ENCODE measurements at regions not wholly inside any gene's neighbourhood (a gene's known extent, or its start where the extent isn't known, plus 50 kb on each side); places are given as distances from the start of the nearest gene placed in this dataset.

GRCh38 chr5:172573986-172574870, 66.8 kb upstream of the NEURL1B start:
- H3K27ac Mint-ChIP-seq = no peak overlapping the region
- ATAC-seq (replicated peaks) (no peak), DNase-seq (no peak)
- H3K27me3 Mint-ChIP-seq = peaks cover 21 to 70% of the 10 kb centered on the region in 2 donors
- H3K4me1 Mint-ChIP-seq (ENCODE audit: low read depth in 2 of 2) = peaks cover 0 to 5% of the 10 kb centered on the region in 2 donors
- H3K9me3 Mint-ChIP-seq = no peaks in the 10 kb centered on the region
- no peak overlapping the region for H3K4me3 Mint-ChIP-seq
- H3K36me3 Mint-ChIP-seq (ENCODE audit: insufficient read depth) = peaks cover 3% of the 10 kb centered on the region

- DNase-seq (no peak), ATAC-seq (replicated peaks) (no peak)
- Mint-ChIP-seq H3K4me1 (ENCODE audit: low read depth in 2 of 2) (peaks cover 0 to 5% of the 10 kb centered on the region in 2 donors), H3K27me3 (peaks cover 16 to 67% of the 10 kb centered on the region in 2 donors), H3K36me3 (ENCODE audit: insufficient read depth) (peaks cover 3% of the 10 kb centered on the region), H3K9me3 (no peaks in the 10 kb centered on the region), H3K4me3 (no peak overlapping the region), H3K27ac (no peak overlapping the region)
These were observed 67.8 kb upstream of the NEURL1B start for GRCh38 chr5:172573120-172573882.

GRCh38 chr5:172572440-172572839, 68.6 kb upstream of the NEURL1B start:
- ATAC-seq (replicated peaks) (no peak), DNase-seq (no peak)
- no peak overlapping the region for H3K4me3 Mint-ChIP-seq
- peaks cover 0 to 5% of the 10 kb centered on the region in 2 donors for H3K4me1 Mint-ChIP-seq (ENCODE audit: low read depth in 2 of 2)
- H3K27me3 Mint-ChIP-seq = peaks cover 16 to 76% of the 10 kb centered on the region in 2 donors
- H3K27ac Mint-ChIP-seq = no peak overlapping the region
- H3K36me3 Mint-ChIP-seq (ENCODE audit: insufficient read depth) = peaks cover 3% of the 10 kb centered on the region
- no peaks in the 10 kb centered on the region for H3K9me3 Mint-ChIP-seq

DNA sequence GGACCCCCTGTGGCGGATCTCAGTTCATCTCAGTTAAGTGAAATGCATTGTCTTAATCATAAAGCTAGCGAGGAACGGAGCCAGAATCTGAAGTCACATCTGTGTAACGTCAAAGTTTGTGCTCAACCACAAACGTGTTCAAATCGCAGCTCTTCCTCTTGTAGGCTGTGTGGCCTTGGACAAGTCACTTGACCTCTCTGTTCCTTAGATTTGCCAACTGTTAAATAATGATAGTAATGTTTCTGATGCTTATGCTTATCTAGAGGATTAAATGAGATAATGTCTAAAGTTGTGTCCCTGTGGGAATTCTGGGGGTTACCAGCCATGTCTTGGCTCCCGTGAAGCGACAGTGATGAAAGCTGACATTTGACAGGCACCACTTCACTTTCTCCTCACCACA, 69.2 kb upstream of the NEURL1B start:
- Mint-ChIP-seq H3K27me3 (peaks cover 16 to 82% of the 10 kb centered on the region in 2 donors), H3K9me3 (no peaks in the 10 kb centered on the region), H3K36me3 (ENCODE audit: insufficient read depth) (peaks cover 3% of the 10 kb centered on the region), H3K27ac (no peak overlapping the region), H3K4me1 (ENCODE audit: low read depth in 2 of 2) (peaks cover 0 to 5% of the 10 kb centered on the region in 2 donors), H3K4me3 (no peak overlapping the region)
- ATAC-seq (replicated peaks) (no peak), DNase-seq (no peak)

DNA sequence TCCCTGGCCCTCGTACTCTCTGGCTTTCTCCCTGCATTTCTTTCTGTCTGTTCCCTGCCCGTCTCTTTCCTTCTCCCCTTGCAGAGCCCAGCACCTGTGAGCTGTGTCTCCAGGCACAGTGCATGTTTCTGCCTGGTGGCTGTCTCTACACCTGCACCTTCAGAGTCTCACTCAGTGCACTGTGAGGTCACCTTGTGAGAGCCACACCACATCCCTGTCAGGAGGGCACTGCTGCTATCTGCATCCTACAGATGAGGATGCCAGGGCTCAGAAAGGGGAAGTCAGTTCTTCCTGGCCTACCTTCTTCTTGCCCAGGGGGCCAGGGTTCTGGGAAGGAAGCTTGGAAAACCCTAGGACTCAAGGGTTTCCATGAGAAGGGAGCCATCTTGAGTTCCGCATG, 69.7 kb upstream of the NEURL1B start:
- Mint-ChIP-seq H3K4me1 (ENCODE audit: low read depth in 2 of 2) (peaks cover 0 to 5% of the 10 kb centered on the region in 2 donors), H3K27ac (no peak overlapping the region), H3K27me3 (peaks cover 16 to 85% of the 10 kb centered on the region in 2 donors), H3K9me3 (no peaks in the 10 kb centered on the region), H3K36me3 (ENCODE audit: insufficient read depth) (peaks cover 3% of the 10 kb centered on the region), H3K4me3 (no peak overlapping the region)
- ATAC-seq (replicated peaks) = no peak
- DNase-seq = no peak

DNA sequence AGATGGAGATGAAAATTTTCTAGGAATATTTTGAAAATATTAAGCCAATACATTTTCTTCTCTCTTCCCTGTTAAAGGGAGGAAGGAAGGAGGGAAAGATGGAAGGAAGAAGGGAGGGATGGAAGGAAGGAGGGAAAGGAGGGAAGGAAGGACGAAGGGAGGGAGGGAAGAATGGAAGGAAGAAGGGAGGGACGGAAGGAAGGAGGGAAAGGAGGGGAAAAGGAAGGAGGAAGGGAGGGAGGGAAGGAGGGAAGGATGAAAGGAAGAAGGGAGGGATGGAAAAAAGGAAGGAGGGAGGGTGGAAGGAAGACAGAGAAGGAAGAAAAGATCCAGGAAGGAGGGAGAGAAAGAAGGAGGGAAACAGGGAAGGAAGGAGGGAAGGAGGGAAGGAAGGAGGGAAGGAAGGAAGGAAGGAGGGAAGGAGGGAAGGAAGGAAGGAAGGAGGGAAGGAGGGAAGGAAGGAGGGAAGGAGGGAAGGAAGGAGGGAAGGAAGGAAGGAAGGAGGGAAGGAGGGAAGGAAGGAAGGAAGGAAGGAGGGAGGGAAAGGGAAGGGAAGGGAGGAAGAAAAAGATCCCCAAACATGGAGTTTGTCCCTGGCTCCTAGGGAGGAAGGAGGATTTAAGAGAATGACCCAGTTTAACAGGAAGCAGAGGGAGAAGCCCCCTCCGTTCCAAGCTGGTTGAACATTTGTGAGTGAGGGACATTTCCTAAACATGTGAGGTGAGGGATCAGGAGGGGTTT, 70.3 kb upstream of the NEURL1B start:
- Mint-ChIP-seq H3K27me3 (peaks cover 16 to 84% of the 10 kb centered on the region in 2 donors), H3K4me1 (ENCODE audit: low read depth in 2 of 2) (peaks cover 0 to 5% of the 10 kb centered on the region in 2 donors), H3K36me3 (ENCODE audit: insufficient read depth) (peaks cover 3% of the 10 kb centered on the region), H3K27ac (no peak overlapping the region), H3K9me3 (no peaks in the 10 kb centered on the region), H3K4me3 (no peak overlapping the region)
- no peak for ATAC-seq (replicated peaks)
- DNase-seq = no peak

GRCh38 chr5:172569861-172570558, 71.1 kb upstream of the NEURL1B start:
- ATAC-seq (replicated peaks) (no peak), DNase-seq (no peak)
- Mint-ChIP-seq H3K9me3 (no peaks in the 10 kb centered on the region), H3K4me1 (ENCODE audit: low read depth in 2 of 2) (peaks cover 0 to 5% of the 10 kb centered on the region in 2 donors), H3K4me3 (no peak overlapping the region), H3K36me3 (ENCODE audit: insufficient read depth) (peaks cover 3% of the 10 kb centered on the region), H3K27me3 (peaks cover 16 to 84% of the 10 kb centered on the region in 2 donors), H3K27ac (no peak overlapping the region)

DNA sequence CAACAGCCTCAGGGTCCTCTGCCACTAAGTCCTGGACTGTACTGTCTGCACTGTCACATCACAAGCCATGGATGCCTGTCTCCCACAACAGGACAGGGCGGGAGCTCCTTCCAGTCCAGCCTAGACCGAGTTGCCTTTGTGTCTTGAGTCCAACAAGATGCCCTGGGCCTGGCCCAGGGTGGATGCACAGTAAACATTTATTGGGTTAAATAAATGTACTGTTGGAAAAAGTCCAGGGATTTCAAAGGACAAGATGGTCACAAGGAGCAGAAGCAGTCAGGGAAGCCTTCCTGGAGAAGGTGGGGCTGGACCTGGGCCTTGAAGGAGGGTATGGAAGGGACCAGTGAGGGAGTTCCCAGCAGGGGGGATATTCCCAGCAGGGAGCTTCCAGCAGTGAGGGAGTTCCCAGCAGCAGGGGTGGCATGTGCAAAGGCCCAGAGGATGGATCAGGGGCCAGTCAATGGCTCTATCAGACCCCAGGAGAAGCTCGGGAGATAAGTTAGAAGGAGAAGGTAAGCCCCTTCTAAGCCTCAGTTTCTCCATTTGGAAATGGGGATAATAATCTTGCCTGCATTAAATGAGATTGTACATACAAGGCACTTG, 72.7 kb upstream of the NEURL1B start:
- ATAC-seq (replicated peaks) (no peak), DNase-seq (no peak)
- no peaks in the 10 kb centered on the region for H3K9me3 Mint-ChIP-seq
- no peak overlapping the region for H3K27ac Mint-ChIP-seq
- H3K4me1 Mint-ChIP-seq (ENCODE audit: low read depth in 2 of 2) = peaks cover 0 to 3% of the 10 kb centered on the region in 2 donors
- peaks cover 3% of the 10 kb centered on the region for H3K36me3 Mint-ChIP-seq (ENCODE audit: insufficient read depth)
- peaks cover 15 to 84% of the 10 kb centered on the region in 2 donors for H3K27me3 Mint-ChIP-seq
- no peak overlapping the region for H3K4me3 Mint-ChIP-seq

- Mint-ChIP-seq H3K27me3 (peaks cover 20 to 90% of the 10 kb centered on the region in 2 donors), H3K9me3 (no peaks in the 10 kb centered on the region), H3K36me3 (ENCODE audit: insufficient read depth) (peaks cover 3% of the 10 kb centered on the region), H3K4me3 (no peak overlapping the region), H3K27ac (no peak overlapping the region), H3K4me1 (ENCODE audit: low read depth in 2 of 2) (peaks cover 0 to 3% of the 10 kb centered on the region in 2 donors)
- DNase-seq (no peak), ATAC-seq (replicated peaks) (no peak)
These were observed 73.2 kb upstream of the NEURL1B start for GRCh38 chr5:172567843-172568242.

DNA sequence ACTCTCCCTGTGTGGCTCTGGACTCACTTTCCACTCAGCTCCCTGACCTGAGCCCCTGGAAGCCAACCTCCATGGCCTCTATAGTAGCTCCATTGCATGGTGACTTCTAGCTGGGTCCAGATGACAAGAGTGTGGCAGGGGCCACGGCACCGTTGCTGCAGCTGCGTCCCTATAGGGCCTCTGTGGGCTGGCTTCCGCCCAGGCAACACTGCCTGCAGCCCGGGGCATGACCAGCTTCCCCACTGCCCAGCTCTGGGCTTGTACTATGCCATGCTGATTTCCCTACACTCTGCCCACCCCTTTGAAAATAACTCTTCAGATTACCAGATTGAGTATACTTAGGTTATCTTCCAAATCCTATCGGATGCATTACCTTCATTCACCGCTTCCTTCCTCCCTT, 73.8 kb upstream of the NEURL1B start:
- H3K27me3 Mint-ChIP-seq = peaks cover 25 to 90% of the 10 kb centered on the region in 2 donors
- DNase-seq = no peak
- ATAC-seq (replicated peaks) = no peak
- H3K4me1 Mint-ChIP-seq (ENCODE audit: low read depth in 2 of 2) = peaks cover 0 to 3% of the 10 kb centered on the region in 2 donors
- H3K36me3 Mint-ChIP-seq (ENCODE audit: insufficient read depth) = peaks cover 3% of the 10 kb centered on the region
- H3K27ac Mint-ChIP-seq = no peak overlapping the region
- no peak overlapping the region for H3K4me3 Mint-ChIP-seq
- H3K9me3 Mint-ChIP-seq = no peaks in the 10 kb centered on the region

- ATAC-seq (replicated peaks) = no peak
- Mint-ChIP-seq H3K36me3 (ENCODE audit: insufficient read depth) (no peaks in the 10 kb centered on the region), H3K4me3 (no peak overlapping the region), H3K27ac (no peak overlapping the region), H3K9me3 (no peaks in the 10 kb centered on the region), H3K4me1 (ENCODE audit: low read depth in 2 of 2) (peaks cover 0 to 3% of the 10 kb centered on the region in 2 donors), H3K27me3 (peaks cover 26 to 91% of the 10 kb centered on the region in 2 donors)
- no peak for DNase-seq
These were observed 75.0 kb upstream of the NEURL1B start for GRCh38 chr5:172565931-172566665.

- Mint-ChIP-seq H3K4me3 (no peak overlapping the region), H3K9me3 (no peaks in the 10 kb centered on the region), H3K36me3 (ENCODE audit: insufficient read depth) (no peaks in the 10 kb centered on the region), H3K27ac (no peak overlapping the region), H3K4me1 (ENCODE audit: low read depth in 2 of 2) (peaks cover 0 to 3% of the 10 kb centered on the region in 2 donors), H3K27me3 (peaks cover 23 to 93% of the 10 kb centered on the region in 2 donors)
- DNase-seq (no peak), ATAC-seq (replicated peaks) (no peak)
These were observed 75.6 kb upstream of the NEURL1B start for GRCh38 chr5:172565455-172565854.

Measured in effector memory CD8-positive, alpha-beta T cell (primary cell).